ENCODE measurements at regions not wholly inside any gene's neighbourhood (a gene's known extent, or its start where the extent isn't known, plus 50 kb on each side); places are given as distances from the start of the nearest gene placed in this dataset.

DNA sequence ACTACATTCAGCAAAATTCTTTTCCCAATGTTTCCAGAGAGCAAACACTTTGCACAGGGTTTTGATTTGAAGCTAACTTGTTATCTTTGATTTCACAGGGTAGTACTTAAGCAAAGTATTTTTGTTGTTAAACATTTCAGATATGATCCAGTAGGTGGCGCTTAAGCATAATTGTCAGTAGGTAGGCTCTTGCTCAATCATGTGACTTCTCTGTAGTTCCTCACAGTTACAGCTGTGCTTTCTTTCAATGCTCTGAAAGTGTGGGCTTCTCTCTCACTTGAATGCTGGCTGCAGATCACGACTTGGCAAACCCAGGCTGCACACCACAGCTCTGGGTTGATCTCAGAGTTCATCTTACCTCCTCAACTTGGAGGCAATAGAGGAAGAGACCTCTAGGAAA is 1016.5 kb downstream of the SH3BGRL start:
- Histone ChIP-seq H3K4me1 (ENCODE audit: control insufficient read depth, insufficient read depth, low read length) (no peaks in the 10 kb centered on the region), H3K27me3 (ENCODE audit: control insufficient read depth, insufficient read depth, low read length) (no peaks in the 10 kb centered on the region), H3K27ac (ENCODE audit: low read depth, low read length) (no peak overlapping the region), H3K4me3 (ENCODE audit: low read depth, low read length) (no peak overlapping the region), H3K9me3 (ENCODE audit: control insufficient read depth, insufficient read depth, low read length) (peaks cover 58% of the 10 kb centered on the region), H3K9ac (ENCODE audit: low read depth, low read length) (no peak overlapping the region), H3K36me3 (ENCODE audit: control insufficient read depth, insufficient read depth, low read length) (no peaks in the 10 kb centered on the region)

DNA sequence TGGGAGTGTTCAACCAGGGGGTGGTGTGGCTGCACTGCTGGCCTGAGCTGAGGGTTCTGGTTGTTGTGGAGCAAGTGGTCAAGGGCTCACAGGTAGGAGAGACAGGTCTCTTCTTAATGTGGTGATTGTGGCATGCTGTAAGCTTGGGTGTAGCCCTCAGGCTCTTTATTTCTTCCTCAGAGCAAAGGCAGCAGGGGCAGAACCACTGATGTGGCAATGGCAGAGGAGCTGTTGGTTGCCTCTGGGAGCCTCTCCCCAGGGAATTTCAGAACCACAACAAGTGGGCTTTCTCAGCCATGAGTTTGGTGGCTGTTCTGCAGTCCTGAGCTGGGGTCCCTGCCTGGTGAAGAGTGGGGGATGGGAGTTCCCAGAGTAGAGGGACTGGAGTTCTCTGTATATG is 1017.2 kb downstream of the SH3BGRL start:
- Histone ChIP-seq H3K4me3 (ENCODE audit: low read depth, low read length) (no peak overlapping the region), H3K9me3 (ENCODE audit: control insufficient read depth, insufficient read depth, low read length) (peaks cover 65% of the 10 kb centered on the region), H3K36me3 (ENCODE audit: control insufficient read depth, insufficient read depth, low read length) (no peaks in the 10 kb centered on the region), H3K9ac (ENCODE audit: low read depth, low read length) (no peak overlapping the region), H3K27me3 (ENCODE audit: control insufficient read depth, insufficient read depth, low read length) (no peaks in the 10 kb centered on the region), H3K27ac (ENCODE audit: low read depth, low read length) (no peak overlapping the region), H3K4me1 (ENCODE audit: control insufficient read depth, insufficient read depth, low read length) (no peaks in the 10 kb centered on the region)

DNA sequence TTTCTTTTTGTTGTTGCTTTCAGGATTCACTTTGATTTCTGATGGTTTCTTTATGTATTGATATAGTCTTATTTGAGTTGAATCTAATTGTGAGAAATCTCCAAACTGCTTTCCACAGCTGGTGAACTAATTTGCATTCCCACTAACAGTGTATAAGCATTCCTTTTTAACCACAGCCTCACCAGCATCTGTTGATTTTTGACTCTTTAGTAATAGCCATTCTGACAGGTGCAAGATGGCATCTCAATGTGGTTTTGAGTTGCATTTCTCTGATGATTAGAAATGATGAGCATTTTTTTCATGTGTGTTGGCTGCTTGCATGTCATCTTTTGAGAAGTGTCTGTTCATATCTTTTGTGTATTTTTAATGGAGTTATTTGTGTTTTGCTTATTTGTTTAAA is 1023.1 kb downstream of the SH3BGRL start:
- no peak overlapping the region for H3K27ac ChIP-seq (ENCODE audit: low read depth, low read length)
- no peak overlapping the region for H3K4me3 ChIP-seq (ENCODE audit: low read depth, low read length)
- no peaks in the 10 kb centered on the region for H3K27me3 ChIP-seq (ENCODE audit: control insufficient read depth, insufficient read depth, low read length)
- no peaks in the 10 kb centered on the region for H3K4me1 ChIP-seq (ENCODE audit: control insufficient read depth, insufficient read depth, low read length)
- H3K36me3 ChIP-seq (ENCODE audit: control insufficient read depth, insufficient read depth, low read length) = no peaks in the 10 kb centered on the region
- H3K9ac ChIP-seq (ENCODE audit: low read depth, low read length) = no peak overlapping the region
- H3K9me3 ChIP-seq (ENCODE audit: control insufficient read depth, insufficient read depth, low read length) = peaks cover 68% of the 10 kb centered on the region

DNA sequence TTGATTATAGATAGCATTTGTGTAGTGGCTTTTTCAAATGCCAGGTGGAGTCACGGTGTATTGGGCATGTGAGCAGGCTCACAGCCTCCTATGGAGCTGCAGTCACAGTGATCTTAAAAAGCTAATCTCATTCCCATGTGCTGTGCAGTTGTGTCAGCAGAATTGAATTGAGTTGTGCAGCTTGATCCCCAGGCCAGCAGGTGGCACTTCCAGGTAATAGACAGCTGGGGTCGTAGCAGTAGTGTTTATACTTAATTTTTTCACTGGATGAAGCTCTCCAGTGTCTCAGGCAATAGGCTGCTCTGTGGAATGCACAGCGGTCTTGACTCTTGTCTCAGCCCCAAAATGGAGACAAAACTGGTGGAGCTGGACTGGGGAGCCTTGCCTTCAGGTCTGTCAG is 1028.1 kb downstream of the SH3BGRL start:
- H3K4me3 ChIP-seq (ENCODE audit: low read depth, low read length) = no peak overlapping the region
- H3K36me3 ChIP-seq (ENCODE audit: control insufficient read depth, insufficient read depth, low read length) = no peaks in the 10 kb centered on the region
- no peaks in the 10 kb centered on the region for H3K27me3 ChIP-seq (ENCODE audit: control insufficient read depth, insufficient read depth, low read length)
- H3K27ac ChIP-seq (ENCODE audit: low read depth, low read length) = no peak overlapping the region
- no peak overlapping the region for H3K9ac ChIP-seq (ENCODE audit: low read depth, low read length)
- no peaks in the 10 kb centered on the region for H3K4me1 ChIP-seq (ENCODE audit: control insufficient read depth, insufficient read depth, low read length)
- H3K9me3 ChIP-seq (ENCODE audit: control insufficient read depth, insufficient read depth, low read length) = peaks cover 82% of the 10 kb centered on the region

DNA sequence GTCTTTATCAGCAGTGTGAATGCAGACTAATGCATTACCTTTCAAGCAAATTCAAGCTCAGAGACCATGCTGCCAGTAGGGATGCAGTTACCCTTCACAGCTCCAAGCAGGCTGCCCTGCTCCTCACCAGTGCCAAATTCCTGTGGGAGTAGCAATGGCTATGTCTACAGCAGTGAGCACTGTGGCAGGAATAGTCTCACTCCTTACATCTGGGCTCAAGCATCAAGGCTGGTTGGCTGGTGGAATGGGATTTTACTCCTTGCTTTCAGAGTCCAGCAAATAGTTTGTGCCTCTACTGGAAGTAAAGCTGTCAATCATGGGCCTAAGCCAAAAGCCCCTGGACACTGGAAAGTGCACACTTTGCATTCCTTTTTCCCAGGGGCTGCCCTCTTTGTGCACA is 1030.8 kb downstream of the SH3BGRL start:
- Histone ChIP-seq H3K4me1 (ENCODE audit: control insufficient read depth, insufficient read depth, low read length) (no peaks in the 10 kb centered on the region), H3K27ac (ENCODE audit: low read depth, low read length) (no peak overlapping the region), H3K4me3 (ENCODE audit: low read depth, low read length) (no peak overlapping the region), H3K9me3 (ENCODE audit: control insufficient read depth, insufficient read depth, low read length) (peaks cover 83% of the 10 kb centered on the region), H3K27me3 (ENCODE audit: control insufficient read depth, insufficient read depth, low read length) (no peaks in the 10 kb centered on the region), H3K9ac (ENCODE audit: low read depth, low read length) (no peak overlapping the region), H3K36me3 (ENCODE audit: control insufficient read depth, insufficient read depth, low read length) (no peaks in the 10 kb centered on the region)

DNA sequence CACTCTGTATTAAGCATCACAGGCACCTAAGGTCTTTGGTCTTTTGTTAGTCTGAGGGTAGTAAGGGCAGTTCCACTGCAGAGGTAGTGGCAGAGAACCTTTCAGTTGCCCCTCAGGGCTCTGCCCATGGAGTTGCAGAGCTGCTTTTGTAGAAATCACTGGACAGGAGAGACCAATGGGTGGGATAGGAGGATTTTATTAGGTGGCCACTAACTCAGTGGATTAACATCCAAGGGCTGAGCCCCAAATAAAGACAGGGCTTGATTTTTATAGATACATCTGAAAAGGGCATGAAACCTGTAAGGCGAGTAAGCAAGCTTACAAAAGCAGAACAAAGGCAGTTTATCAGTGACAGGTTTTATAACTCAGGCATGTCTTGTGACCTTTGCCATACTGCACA is 1035.4 kb downstream of the SH3BGRL start:
- Histone ChIP-seq H3K27me3 (ENCODE audit: control insufficient read depth, insufficient read depth, low read length) (no peaks in the 10 kb centered on the region), H3K36me3 (ENCODE audit: control insufficient read depth, insufficient read depth, low read length) (no peaks in the 10 kb centered on the region), H3K27ac (ENCODE audit: low read depth, low read length) (no peak overlapping the region), H3K4me3 (ENCODE audit: low read depth, low read length) (no peak overlapping the region), H3K4me1 (ENCODE audit: control insufficient read depth, insufficient read depth, low read length) (no peaks in the 10 kb centered on the region), H3K9ac (ENCODE audit: low read depth, low read length) (no peak overlapping the region), H3K9me3 (ENCODE audit: control insufficient read depth, insufficient read depth, low read length) (peaks cover 85% of the 10 kb centered on the region)
